Mucosa of rectum (tissue), 2 donors: ENCODE measurements at regions not wholly inside any gene's neighbourhood (a gene's known extent, or its start where the extent isn't known, plus 50 kb on each side); places are given as distances from the start of the nearest gene placed in this dataset.

Experiments
- H3K27ac ChIP-seq, 2 donors: one replicate each; pipeline ENCODE4 v1.7.0; 2013; ENCODE audit warnings: inconsistent platforms in 2 of 2, low read depth in 2 of 2, low read length in 2 of 2
- H3K27me3 ChIP-seq, 2 donors: one replicate each; pipeline ENCODE4 v1.7.0; 2013; ENCODE audit warnings: low read length in 2 of 2; ENCODE audit not compliant: control insufficient read depth in 2 of 2, insufficient read depth in 2 of 2
- H3K36me3 ChIP-seq, 2 donors: one replicate each; pipeline ENCODE4 v1.7.0; 2013; ENCODE audit warnings: low read length in 2 of 2; ENCODE audit not compliant: control insufficient read depth in 2 of 2, insufficient read depth in 2 of 2
- H3K4me1 ChIP-seq, 2 donors: one replicate each; pipeline ENCODE4 v1.7.0; 2013; ENCODE audit warnings: low read length in 2 of 2, mild to moderate bottlenecking in 1 of 2; ENCODE audit not compliant: control insufficient read depth in 2 of 2, insufficient read depth in 2 of 2
- H3K4me3 ChIP-seq, 2 donors: one replicate each; pipeline ENCODE4 v1.7.0; 2013; ENCODE audit warnings: low read length in 2 of 2
- H3K9ac ChIP-seq, 2 donors: one replicate each; pipeline ENCODE4 v1.7.0; 2013; ENCODE audit warnings: low read length in 2 of 2, low read depth in 1 of 2, mild to moderate bottlenecking in 1 of 2
- H3K9me3 ChIP-seq, 2 donors: one replicate each; pipeline ENCODE4 v1.7.0; 2013; ENCODE audit warnings: low read length in 2 of 2; ENCODE audit not compliant: control insufficient read depth in 2 of 2
- donor health status: healthy.
- donor health status: Normal muscosa, but diverticular disease.

DNA sequence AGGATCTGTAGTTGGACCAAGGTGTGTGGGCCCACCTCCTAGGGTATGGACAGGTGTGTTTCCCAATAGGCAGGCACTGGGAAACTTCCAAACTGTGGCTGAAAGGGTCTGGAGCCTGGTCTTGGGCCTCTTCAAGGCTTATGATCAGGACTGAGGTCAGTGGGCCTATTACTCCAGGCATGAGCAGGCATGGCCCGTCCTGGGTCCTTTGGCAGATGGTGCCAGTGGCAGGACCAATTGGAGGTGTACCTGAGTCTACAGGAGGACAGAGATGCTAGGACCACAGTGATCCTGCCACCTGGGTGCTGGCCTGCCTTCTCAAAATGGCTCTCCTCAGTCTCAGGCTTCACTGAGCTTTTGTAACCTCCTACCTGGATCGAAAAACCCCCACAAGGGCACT is 95.4 kb downstream of the RAB18 start:
- H3K36me3 ChIP-seq, result no peaks in the 10 kb centered on the region
- H3K27me3 ChIP-seq, result no peaks in the 10 kb centered on the region
- no peak overlapping the region for H3K9ac ChIP-seq
- H3K9me3 ChIP-seq, result no peaks in the 10 kb centered on the region
- no peak overlapping the region for H3K27ac ChIP-seq
- H3K4me1 ChIP-seq, result peaks cover 2 to 9% of the 10 kb centered on the region in 2 donors
- no peak overlapping the region for H3K4me3 ChIP-seq

DNA sequence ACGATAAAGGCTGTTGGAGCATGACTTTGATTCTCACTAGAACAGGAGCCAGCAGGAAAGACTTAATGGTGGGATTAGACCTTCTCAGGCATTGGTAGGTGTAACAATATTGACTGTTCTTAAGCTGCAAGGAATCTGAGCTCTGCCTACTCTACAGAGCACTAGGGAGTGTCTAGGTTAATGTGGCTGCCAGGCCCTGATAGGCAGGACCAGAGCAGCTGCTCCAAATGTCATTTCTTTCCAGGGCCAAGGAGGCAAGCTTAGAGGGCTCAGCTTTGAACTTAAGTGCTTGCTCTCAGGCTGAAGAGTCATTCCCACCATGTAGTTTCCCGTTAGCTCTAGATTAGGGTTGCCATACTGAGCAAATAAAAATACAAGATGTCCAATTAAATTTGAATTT is 96.8 kb downstream of the RAB18 start:
- peaks cover 2 to 9% of the 10 kb centered on the region in 2 donors for H3K4me1 ChIP-seq
- no peaks in the 10 kb centered on the region for H3K27me3 ChIP-seq
- no peak overlapping the region for H3K4me3 ChIP-seq
- no peaks in the 10 kb centered on the region for H3K36me3 ChIP-seq
- H3K9me3 ChIP-seq, result no peaks in the 10 kb centered on the region
- H3K9ac ChIP-seq, result no peak overlapping the region
- H3K27ac ChIP-seq, result no peak overlapping the region

- peak overlapping the region in 1 of 2 donors; percentile 12 for H3K27ac ChIP-seq
- no peaks in the 10 kb centered on the region for H3K9me3 ChIP-seq
- H3K9ac ChIP-seq, result no peak overlapping the region
These were observed 97.4 kb downstream of the RAB18 start for GRCh38 chr10:27601503-27601902.

GRCh38 chr10:27601946-27602538 is 97.9 kb downstream of the RAB18 start:
- Histone ChIP-seq H3K4me3 (no peak overlapping the region), H3K9ac (no peak overlapping the region), H3K27ac (peak overlapping the region in 1 of 2 donors; percentile 12), H3K9me3 (no peaks in the 10 kb centered on the region), H3K4me1 (peaks cover 2 to 9% of the 10 kb centered on the region in 2 donors), H3K27me3 (no peaks in the 10 kb centered on the region), H3K36me3 (no peaks in the 10 kb centered on the region)

More at GRCh38 chr10:27601503-27601902, 97.4 kb downstream of the RAB18 start:
- peaks cover 2 to 9% of the 10 kb centered on the region in 2 donors for H3K4me1 ChIP-seq
- H3K27me3 ChIP-seq, result no peaks in the 10 kb centered on the region
- no peak overlapping the region for H3K4me3 ChIP-seq
- no peaks in the 10 kb centered on the region for H3K36me3 ChIP-seq

DNA sequence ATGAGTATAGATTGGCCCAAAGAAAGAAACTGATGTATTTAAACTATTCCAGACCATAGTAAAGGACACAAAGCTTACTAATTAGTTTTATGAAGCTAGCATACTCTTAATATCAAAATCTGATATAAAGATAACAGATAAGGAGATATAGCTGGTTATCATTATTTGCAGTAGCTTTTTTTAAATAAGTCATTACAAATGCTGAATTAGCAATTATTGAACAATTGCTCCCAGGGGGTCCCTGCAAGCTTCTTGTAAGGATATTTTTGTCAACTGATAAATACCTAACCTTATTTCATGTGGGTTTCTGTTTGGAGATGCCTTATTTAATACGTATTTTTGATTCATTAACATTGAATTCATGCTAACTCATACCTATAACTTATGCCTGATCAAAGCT is 99.0 kb downstream of the RAB18 start:
- H3K36me3 ChIP-seq, result no peaks in the 10 kb centered on the region
- H3K9ac ChIP-seq, result no peak overlapping the region
- H3K9me3 ChIP-seq, result no peaks in the 10 kb centered on the region
- no peaks in the 10 kb centered on the region for H3K27me3 ChIP-seq
- peaks cover 7 to 14% of the 10 kb centered on the region in 2 donors for H3K4me1 ChIP-seq
- no peak overlapping the region for H3K4me3 ChIP-seq
- H3K27ac ChIP-seq, result no peak overlapping the region

- no peaks in the 10 kb centered on the region for H3K27me3 ChIP-seq
- H3K4me3 ChIP-seq, result no peak overlapping the region
- no peaks in the 10 kb centered on the region for H3K36me3 ChIP-seq
- H3K9me3 ChIP-seq, result no peaks in the 10 kb centered on the region
- H3K9ac ChIP-seq, result no peak overlapping the region
- no peak overlapping the region for H3K27ac ChIP-seq
- peaks cover 7 to 20% of the 10 kb centered on the region in 2 donors for H3K4me1 ChIP-seq
These were observed 101.2 kb downstream of the RAB18 start for GRCh38 chr10:27605318-27605717.

DNA sequence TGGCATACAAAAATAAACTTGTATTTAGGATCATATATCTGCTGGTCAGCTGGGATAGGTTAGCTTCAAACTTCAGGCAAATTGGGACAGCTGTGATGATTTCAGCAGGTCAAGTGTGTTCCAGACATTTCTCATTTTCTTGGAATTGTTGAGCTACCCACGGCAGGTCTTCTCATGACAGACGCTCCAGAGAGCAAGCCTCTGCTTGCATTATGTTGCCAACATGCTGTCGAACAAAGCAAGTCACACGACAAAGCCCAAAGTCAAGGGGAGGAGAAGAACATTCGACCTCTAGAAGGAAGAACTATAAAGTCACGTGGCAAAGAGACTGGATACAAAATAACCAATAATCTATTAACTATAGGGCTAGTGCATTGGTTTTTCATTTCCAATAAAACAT is 103.5 kb downstream of the RAB18 start:
- no peaks in the 10 kb centered on the region for H3K36me3 ChIP-seq
- H3K4me3 ChIP-seq, result peak overlapping the region in 1 of 2 donors; percentile 15
- no peaks in the 10 kb centered on the region for H3K27me3 ChIP-seq
- H3K9me3 ChIP-seq, result no peaks in the 10 kb centered on the region
- no peak overlapping the region for H3K9ac ChIP-seq
- peak overlapping the region; percentile 63 to 74 for H3K27ac ChIP-seq
- peaks cover 4 to 15% of the 10 kb centered on the region in 2 donors for H3K4me1 ChIP-seq

- Histone ChIP-seq H3K9ac (no peak overlapping the region), H3K9me3 (no peaks in the 10 kb centered on the region), H3K27me3 (no peaks in the 10 kb centered on the region), H3K4me3 (no peak overlapping the region), H3K27ac (no peak overlapping the region), H3K4me1 (peaks cover 4 to 15% of the 10 kb centered on the region in 2 donors), H3K36me3 (no peaks in the 10 kb centered on the region)
These were observed 107.1 kb downstream of the RAB18 start for GRCh38 chr10:27611236-27611635.

- no peaks in the 10 kb centered on the region for H3K27me3 ChIP-seq
- no peak overlapping the region for H3K9ac ChIP-seq
- no peaks in the 10 kb centered on the region for H3K36me3 ChIP-seq
- no peaks in the 10 kb centered on the region for H3K9me3 ChIP-seq
- H3K4me1 ChIP-seq, result peaks cover 4 to 15% of the 10 kb centered on the region in 2 donors
- H3K27ac ChIP-seq, result no peak overlapping the region
- H3K4me3 ChIP-seq, result no peak overlapping the region
These were observed 107.8 kb downstream of the RAB18 start for GRCh38 chr10:27611744-27612550.

GRCh38 chr10:27612551-27613035 is 108.5 kb downstream of the RAB18 start:
- Histone ChIP-seq H3K27me3 (no peaks in the 10 kb centered on the region), H3K27ac (no peak overlapping the region), H3K36me3 (no peaks in the 10 kb centered on the region)

More at GRCh38 chr10:27612551-27613035, 108.5 kb downstream of the RAB18 start:
- no peak overlapping the region for H3K9ac ChIP-seq
- no peaks in the 10 kb centered on the region for H3K9me3 ChIP-seq
- no peak overlapping the region for H3K4me3 ChIP-seq
- H3K4me1 ChIP-seq, result peaks cover 2 to 13% of the 10 kb centered on the region in 2 donors
